ENCODE measurements at regions not wholly inside any gene's neighbourhood (a gene's known extent, or its start where the extent isn't known, plus 50 kb on each side); places are given as distances from the start of the nearest gene placed in this dataset.

DNA sequence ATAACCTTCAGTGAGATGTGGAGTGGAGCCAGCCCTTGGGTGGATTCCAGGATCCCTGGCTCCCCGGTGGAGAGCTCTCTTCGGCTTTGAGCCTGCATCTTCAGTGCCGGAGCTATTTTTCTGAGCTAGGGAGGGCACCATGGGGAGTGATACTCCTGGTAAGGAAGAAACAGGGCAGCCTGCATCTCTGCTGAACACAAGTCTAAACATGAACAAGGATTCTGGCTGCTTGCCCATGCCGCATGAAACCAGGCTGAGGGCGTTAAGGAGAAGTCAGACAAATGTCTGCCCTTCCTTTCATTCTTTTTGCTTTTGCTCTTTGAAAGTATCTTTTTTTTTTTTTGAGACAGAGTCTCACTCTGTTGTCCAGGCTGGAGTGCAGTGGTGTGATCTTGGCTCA, 60.4 kb downstream of the EVX1 start (continued):
- TF ChIP-seq, protein P1, sequence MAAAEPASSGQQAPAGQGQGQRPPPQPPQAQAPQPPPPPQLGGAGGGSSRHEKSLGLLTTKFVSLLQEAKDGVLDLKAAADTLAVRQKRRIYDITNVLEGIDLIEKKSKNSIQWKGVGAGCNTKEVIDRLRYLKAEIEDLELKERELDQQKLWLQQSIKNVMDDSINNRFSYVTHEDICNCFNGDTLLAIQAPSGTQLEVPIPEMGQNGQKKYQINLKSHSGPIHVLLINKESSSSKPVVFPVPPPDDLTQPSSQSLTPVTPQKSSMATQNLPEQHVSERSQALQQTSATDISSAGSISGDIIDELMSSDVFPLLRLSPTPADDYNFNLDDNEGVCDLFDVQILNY (CRISPR knock-in tag; IDR thresholded peaks at IDR 0.05): no peak

DNA sequence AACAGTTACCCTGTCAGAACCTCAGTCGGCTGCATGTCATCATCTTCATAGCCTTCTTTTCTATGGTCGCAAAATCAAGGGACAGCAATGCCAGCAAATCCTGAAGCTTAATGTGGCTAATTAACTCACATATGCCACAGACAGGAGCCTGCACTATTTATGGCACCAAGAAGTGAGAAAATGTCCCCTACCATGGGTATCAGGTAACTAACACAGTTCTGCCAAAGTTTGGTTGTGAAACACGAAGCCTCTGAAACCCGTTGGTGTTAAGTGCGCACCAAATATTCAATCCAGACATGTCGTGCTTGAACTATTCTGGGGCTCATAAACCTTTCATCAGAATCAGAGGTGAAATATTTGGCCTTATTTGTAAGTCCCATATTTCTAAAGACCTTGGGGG, 63.3 kb downstream of the EVX1 start:
- POLR2A ChIA-PET: no interaction called here
- H3K4me1 Mint-ChIP-seq: peaks cover 9% of the 10 kb centered on the region
- no peak for ATAC-seq

DNA sequence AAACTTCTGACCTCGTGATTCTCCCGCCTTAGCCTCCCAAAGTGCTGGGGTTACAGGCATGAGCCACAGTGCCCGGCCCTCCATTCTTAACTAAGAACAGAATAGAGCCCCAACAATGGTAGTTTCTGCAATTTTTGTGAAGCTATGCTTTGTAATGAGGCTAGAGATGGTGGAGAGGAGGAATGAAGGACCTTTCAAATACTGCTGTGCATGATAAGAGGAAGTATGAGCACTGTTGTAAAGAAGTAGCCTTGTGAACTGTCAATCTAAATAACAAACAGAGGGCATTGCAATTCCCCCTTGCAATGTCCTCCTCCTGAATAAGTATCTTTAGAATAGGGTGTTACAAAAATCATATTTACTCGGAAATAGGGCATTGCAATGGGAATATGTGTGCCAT, 70.2 kb downstream of the EVX1 start:
- POLR2A ChIA-PET: no interaction called here
- no peak for DNase-seq (ENCODE audit: low spot score)
- H3K27ac Mint-ChIP-seq: no peak overlapping the region
- H3K9me3 Mint-ChIP-seq: no peaks in the 10 kb centered on the region
- H3K4me1 Mint-ChIP-seq: peaks cover 25% of the 10 kb centered on the region
- H3K36me3 Mint-ChIP-seq: no peaks in the 10 kb centered on the region
- CTCF ChIA-PET: no interaction called here
- H3K4me3 Mint-ChIP-seq: no peak overlapping the region
- H3K27me3 Mint-ChIP-seq (ENCODE audit: low read depth): no peaks in the 10 kb centered on the region
- ATAC-seq: peak; percentile 58
- TF ChIP-seq ZNF121 (CRISPR knock-in tag; IDR thresholded peaks at IDR 0.05) (no peak), SMAD4 (CRISPR knock-in tag; IDR thresholded peaks at IDR 0.05) (no peak), ESRRA (CRISPR knock-in tag; IDR thresholded peaks at IDR 0.05; ENCODE audit: borderline replicate concordance) (no peak), GTF2I (CRISPR knock-in tag; conservative IDR thresholded peaks at IDR 0.05) (no peak), RELA (CRISPR knock-in tag; IDR thresholded peaks at IDR 0.05; ENCODE audit: borderline replicate concordance) (no peak), CREB1 (CRISPR knock-in tag; IDR thresholded peaks at IDR 0.05) (no peak), TEAD4 (CRISPR knock-in tag; IDR thresholded peaks at IDR 0.05) (no peak), SOX15 (CRISPR knock-in tag; IDR thresholded peaks at IDR 0.05) (no peak), GRHL2 (CRISPR knock-in tag; IDR thresholded peaks at IDR 0.05; ENCODE audit: insufficient replicate concordance, severe bottlenecking) (no peak)
- TF ChIP-seq, protein P2, sequence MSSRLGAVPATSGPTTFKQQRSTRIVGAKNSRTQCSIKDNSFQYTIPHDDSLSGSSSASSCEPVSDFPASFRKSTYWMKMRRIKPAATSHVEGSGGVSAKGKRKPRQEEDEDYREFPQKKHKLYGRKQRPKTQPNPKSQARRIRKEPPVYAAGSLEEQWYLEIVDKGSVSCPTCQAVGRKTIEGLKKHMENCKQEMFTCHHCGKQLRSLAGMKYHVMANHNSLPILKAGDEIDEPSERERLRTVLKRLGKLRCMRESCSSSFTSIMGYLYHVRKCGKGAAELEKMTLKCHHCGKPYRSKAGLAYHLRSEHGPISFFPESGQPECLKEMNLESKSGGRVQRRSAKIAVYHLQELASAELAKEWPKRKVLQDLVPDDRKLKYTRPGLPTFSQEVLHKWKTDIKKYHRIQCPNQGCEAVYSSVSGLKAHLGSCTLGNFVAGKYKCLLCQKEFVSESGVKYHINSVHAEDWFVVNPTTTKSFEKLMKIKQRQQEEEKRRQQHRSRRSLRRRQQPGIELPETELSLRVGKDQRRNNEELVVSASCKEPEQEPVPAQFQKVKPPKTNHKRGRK (CRISPR knock-in tag; IDR thresholded peaks at IDR 0.05; ENCODE audit: borderline replicate concordance): no peak
- TF ChIP-seq, protein P3, sequence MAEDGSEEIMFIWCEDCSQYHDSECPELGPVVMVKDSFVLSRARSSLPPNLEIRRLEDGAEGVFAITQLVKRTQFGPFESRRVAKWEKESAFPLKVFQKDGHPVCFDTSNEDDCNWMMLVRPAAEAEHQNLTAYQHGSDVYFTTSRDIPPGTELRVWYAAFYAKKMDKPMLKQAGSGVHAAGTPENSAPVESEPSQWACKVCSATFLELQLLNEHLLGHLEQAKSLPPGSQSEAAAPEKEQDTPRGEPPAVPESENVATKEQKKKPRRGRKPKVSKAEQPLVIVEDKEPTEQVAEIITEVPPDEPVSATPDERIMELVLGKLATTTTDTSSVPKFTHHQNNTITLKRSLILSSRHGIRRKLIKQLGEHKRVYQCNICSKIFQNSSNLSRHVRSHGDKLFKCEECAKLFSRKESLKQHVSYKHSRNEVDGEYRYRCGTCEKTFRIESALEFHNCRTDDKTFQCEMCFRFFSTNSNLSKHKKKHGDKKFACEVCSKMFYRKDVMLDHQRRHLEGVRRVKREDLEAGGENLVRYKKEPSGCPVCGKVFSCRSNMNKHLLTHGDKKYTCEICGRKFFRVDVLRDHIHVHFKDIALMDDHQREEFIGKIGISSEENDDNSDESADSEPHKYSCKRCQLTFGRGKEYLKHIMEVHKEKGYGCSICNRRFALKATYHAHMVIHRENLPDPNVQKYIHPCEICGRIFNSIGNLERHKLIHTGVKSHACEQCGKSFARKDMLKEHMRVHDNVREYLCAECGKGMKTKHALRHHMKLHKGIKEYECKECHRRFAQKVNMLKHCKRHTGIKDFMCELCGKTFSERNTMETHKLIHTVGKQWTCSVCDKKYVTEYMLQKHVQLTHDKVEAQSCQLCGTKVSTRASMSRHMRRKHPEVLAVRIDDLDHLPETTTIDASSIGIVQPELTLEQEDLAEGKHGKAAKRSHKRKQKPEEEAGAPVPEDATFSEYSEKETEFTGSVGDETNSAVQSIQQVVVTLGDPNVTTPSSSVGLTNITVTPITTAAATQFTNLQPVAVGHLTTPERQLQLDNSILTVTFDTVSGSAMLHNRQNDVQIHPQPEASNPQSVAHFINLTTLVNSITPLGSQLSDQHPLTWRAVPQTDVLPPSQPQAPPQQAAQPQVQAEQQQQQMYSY (CRISPR knock-in tag; IDR thresholded peaks at IDR 0.05): no peak
- TF ChIP-seq, protein P4, sequence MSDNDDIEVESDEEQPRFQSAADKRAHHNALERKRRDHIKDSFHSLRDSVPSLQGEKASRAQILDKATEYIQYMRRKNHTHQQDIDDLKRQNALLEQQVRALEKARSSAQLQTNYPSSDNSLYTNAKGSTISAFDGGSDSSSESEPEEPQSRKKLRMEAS (CRISPR knock-in tag; IDR thresholded peaks at IDR 0.05): no peak

More for the DNA sequence above, 63.3 kb downstream of the EVX1 start:
- Mint-ChIP-seq H3K9me3 (no peaks in the 10 kb centered on the region), H3K27ac (no peak overlapping the region), H3K4me3 (no peak overlapping the region), H3K36me3 (no peaks in the 10 kb centered on the region), H3K27me3 (ENCODE audit: low read depth) (no peaks in the 10 kb centered on the region; the same call in 1 of the 2 replicates)
- CTCF ChIA-PET: no interaction called here
- no peak for DNase-seq (ENCODE audit: low spot score)
- no peak for TF ChIP-seq SOX15 (CRISPR knock-in tag; IDR thresholded peaks at IDR 0.05)
- TF ChIP-seq, protein P4 (CRISPR knock-in tag; IDR thresholded peaks at IDR 0.05): no peak
- no peak for TF ChIP-seq ZNF121 (CRISPR knock-in tag; IDR thresholded peaks at IDR 0.05)
- TF ChIP-seq, protein P5, sequence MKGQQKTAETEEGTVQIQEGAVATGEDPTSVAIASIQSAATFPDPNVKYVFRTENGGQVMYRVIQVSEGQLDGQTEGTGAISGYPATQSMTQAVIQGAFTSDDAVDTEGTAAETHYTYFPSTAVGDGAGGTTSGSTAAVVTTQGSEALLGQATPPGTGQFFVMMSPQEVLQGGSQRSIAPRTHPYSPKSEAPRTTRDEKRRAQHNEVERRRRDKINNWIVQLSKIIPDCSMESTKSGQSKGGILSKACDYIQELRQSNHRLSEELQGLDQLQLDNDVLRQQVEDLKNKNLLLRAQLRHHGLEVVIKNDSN (CRISPR knock-in tag; IDR thresholded peaks at IDR 0.05): no peak
- TF ChIP-seq CREB1 (CRISPR knock-in tag; IDR thresholded peaks at IDR 0.05): no peak
- TF ChIP-seq, protein P6, sequence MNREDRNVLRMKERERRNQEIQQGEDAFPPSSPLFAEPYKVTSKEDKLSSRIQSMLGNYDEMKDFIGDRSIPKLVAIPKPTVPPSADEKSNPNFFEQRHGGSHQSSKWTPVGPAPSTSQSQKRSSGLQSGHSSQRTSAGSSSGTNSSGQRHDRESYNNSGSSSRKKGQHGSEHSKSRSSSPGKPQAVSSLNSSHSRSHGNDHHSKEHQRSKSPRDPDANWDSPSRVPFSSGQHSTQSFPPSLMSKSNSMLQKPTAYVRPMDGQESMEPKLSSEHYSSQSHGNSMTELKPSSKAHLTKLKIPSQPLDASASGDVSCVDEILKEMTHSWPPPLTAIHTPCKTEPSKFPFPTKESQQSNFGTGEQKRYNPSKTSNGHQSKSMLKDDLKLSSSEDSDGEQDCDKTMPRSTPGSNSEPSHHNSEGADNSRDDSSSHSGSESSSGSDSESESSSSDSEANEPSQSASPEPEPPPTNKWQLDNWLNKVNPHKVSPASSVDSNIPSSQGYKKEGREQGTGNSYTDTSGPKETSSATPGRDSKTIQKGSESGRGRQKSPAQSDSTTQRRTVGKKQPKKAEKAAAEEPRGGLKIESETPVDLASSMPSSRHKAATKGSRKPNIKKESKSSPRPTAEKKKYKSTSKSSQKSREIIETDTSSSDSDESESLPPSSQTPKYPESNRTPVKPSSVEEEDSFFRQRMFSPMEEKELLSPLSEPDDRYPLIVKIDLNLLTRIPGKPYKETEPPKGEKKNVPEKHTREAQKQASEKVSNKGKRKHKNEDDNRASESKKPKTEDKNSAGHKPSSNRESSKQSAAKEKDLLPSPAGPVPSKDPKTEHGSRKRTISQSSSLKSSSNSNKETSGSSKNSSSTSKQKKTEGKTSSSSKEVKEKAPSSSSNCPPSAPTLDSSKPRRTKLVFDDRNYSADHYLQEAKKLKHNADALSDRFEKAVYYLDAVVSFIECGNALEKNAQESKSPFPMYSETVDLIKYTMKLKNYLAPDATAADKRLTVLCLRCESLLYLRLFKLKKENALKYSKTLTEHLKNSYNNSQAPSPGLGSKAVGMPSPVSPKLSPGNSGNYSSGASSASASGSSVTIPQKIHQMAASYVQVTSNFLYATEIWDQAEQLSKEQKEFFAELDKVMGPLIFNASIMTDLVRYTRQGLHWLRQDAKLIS (CRISPR knock-in tag; IDR thresholded peaks at IDR 0.05; ENCODE audit: borderline replicate concordance): no peak
- no peak for TF ChIP-seq ATF1 (CRISPR knock-in tag; IDR thresholded peaks at IDR 0.05)
- TF ChIP-seq, protein P7, sequence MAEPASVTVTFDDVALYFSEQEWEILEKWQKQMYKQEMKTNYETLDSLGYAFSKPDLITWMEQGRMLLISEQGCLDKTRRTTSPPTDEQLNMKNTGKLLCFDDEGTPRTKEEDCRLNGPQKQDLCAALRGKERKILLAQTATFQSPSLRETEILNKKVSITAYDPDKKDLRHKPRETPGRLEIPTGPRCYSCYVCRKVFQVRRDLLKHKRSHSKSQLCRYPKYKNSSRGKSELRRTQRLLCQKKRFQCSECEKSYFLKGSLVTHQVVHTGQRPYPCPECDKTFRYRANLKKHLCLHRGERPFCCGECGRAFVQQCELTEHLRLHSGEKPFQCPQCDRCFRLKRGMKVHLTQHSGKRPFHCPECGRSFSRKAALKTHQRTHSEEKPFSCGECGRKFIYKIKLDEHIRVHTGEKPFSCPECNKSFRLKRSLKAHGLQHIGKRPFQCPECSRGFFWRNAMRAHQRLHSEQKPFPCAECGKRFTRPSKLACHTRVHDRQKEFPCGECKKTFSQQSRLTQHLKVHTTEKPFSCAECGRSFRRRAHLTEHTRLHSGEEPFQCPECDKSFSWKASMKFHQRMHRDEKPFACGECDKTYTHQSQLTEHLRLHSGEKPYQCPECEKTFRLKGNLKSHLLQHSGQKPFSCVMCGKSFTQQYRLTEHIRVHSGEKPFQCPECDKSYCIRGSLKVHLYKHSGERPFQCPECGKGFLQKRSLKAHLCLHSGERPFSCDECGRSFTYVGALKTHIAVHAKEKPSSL (CRISPR knock-in tag; conservative IDR thresholded peaks at IDR 0.05): no peak

Measured in WTC11 (cell line).